ENCODE measurements at regions not wholly inside any gene's neighbourhood (a gene's known extent, or its start where the extent isn't known, plus 50 kb on each side); places are given as distances from the start of the nearest gene placed in this dataset.

GRCh38 chr17:13140750-13141149, 122.9 kb upstream of the ELAC2 start:
- Histone ChIP-seq H3K4me3 (ENCODE audit: low read depth, low read length) (no peak overlapping the region), H3K27me3 (ENCODE audit: control insufficient read depth, insufficient read depth, low read length) (no peaks in the 10 kb centered on the region), H3K36me3 (ENCODE audit: control insufficient read depth, insufficient read depth, low read length) (no peaks in the 10 kb centered on the region)
- POLR2A ChIA-PET, result no interaction called here
- DNase-seq (ENCODE audit: low read depth), result no peak
- CTCF ChIA-PET, result interaction anchor here (1.3 kb wide), 1 partner anchor 11 kb away, joined by 3 read pairs; no protein-coding TSS in a partner anchor
- 0 out of 2 replicates have a peak, but pooled peaks have one; percentile 11 for TF ChIP-seq CTCF (IDR thresholded peaks at IDR 0.05; ENCODE audit: insufficient read depth, low read depth, low read length)

DNA sequence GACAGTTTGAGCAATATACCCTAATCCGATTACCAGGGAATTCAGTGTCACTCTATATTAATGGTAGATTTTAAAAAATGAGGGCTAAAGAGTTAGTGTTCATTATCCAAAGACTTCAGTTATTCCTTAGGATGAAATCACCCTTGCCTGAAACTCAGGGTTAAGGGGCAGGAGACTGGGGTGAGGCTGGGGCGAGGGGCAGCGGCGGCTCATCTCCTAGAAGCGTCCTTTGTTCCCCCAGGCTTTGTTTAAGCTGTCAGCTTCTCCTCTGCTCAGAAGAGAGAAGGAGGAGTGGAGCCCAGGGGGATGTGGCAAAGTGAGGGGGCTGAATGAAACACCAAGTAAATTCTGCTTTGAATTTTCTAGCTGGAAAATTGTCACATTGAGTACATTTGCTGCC, 117.7 kb upstream of the ELAC2 start:
- Histone ChIP-seq H3K27me3 (ENCODE audit: control insufficient read depth, insufficient read depth, low read length) (no peaks in the 10 kb centered on the region), H3K36me3 (ENCODE audit: control insufficient read depth, insufficient read depth, low read length) (no peaks in the 10 kb centered on the region), H3K4me3 (ENCODE audit: low read depth, low read length) (no peak overlapping the region)
- TF ChIP-seq CTCF (IDR thresholded peaks at IDR 0.05; ENCODE audit: insufficient read depth, low read depth, low read length), result no peak
- ChIA-PET POLR2A (no interaction called here), CTCF (interaction anchor here (1.8 kb wide), 1 partner anchor 21 kb away, joined by 4 read pairs; no protein-coding TSS in a partner anchor)
- no peak for DNase-seq (ENCODE audit: low read depth)

- Histone ChIP-seq H3K36me3 (ENCODE audit: control insufficient read depth, insufficient read depth, low read length) (no peaks in the 10 kb centered on the region), H3K4me3 (ENCODE audit: low read depth, low read length) (no peak overlapping the region), H3K27me3 (ENCODE audit: control insufficient read depth, insufficient read depth, low read length) (no peaks in the 10 kb centered on the region)
- ChIA-PET POLR2A (no interaction called here), CTCF (interaction anchor here (0.9 kb wide), 1 partner anchor 14 kb away, joined by 3 read pairs; no protein-coding TSS in a partner anchor)
- no peak for TF ChIP-seq CTCF (IDR thresholded peaks at IDR 0.05; ENCODE audit: insufficient read depth, low read depth, low read length)
- no peak for DNase-seq (ENCODE audit: low read depth)
Measured at GRCh38 chr17:13134076-13134475, 116.2 kb upstream of the ELAC2 start.

DNA sequence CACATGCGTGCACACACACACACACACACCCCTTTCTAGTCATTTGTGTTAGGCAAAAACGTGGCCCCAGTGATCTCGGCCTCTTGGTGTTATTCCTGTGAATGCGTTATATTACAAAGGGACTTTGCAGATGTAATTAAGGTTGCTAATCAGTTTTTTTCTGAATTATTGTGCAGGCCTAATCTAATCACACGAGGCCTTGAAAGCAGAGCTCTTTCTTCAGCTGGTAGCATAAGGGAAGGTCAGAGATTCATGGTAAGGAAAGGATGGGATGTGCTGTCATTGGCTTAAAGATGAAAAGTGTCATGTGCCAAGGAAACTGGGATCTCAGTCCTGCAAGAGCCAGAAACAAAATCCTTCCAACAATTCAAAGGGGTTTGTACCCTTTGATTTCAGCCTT, 113.4 kb upstream of the ELAC2 start:
- ChIA-PET POLR2A (no interaction called here), CTCF (interaction anchor here (3.8 kb wide), 1 partner anchor 16 kb away, joined by 11 read pairs; no protein-coding TSS in a partner anchor)
- Histone ChIP-seq H3K36me3 (ENCODE audit: control insufficient read depth, insufficient read depth, low read length) (no peaks in the 10 kb centered on the region), H3K4me3 (ENCODE audit: low read depth, low read length) (no peak overlapping the region), H3K27me3 (ENCODE audit: control insufficient read depth, insufficient read depth, low read length) (no peaks in the 10 kb centered on the region)
- DNase-seq (ENCODE audit: low read depth), result no peak
- no peak for TF ChIP-seq CTCF (IDR thresholded peaks at IDR 0.05; ENCODE audit: insufficient read depth, low read depth, low read length)

DNA sequence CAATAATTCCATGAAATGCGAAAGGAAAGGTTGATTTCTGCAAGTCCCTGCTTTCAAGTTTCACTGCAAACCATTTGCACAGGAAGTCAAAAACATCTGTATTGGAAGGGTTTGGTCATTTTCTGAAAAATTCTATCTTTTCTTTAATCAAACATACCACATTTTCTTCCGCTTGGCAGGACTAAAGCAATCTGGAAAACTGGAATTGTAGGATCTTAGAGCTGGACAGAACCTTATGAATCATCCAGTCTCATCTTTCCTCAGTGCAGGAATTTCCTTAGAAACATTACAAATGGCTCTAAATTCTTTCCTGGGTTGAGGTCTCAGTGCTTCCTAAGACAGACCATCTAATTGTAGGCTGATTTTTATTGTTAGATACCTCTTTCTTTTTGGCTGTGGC, 111.5 kb upstream of the ELAC2 start:
- CTCF ChIA-PET, result interaction anchor here (1.2 to 3.8 kb wide), 3 partner anchors 9 to 15 kb away, joined by 3 to 11 read pairs (median 4); no protein-coding TSS in a partner anchor
- H3K36me3 ChIP-seq (ENCODE audit: control insufficient read depth, insufficient read depth, low read length), result no peaks in the 10 kb centered on the region
- POLR2A ChIA-PET, result no interaction called here
- TF ChIP-seq CTCF (IDR thresholded peaks at IDR 0.05; ENCODE audit: insufficient read depth, low read depth, low read length), result no peak
- no peak for DNase-seq (ENCODE audit: low read depth)
- no peak overlapping the region for H3K4me3 ChIP-seq (ENCODE audit: low read depth, low read length)
- no peaks in the 10 kb centered on the region for H3K27me3 ChIP-seq (ENCODE audit: control insufficient read depth, insufficient read depth, low read length)
